ENCODE measurements at regions not wholly inside any gene's neighbourhood (a gene's known extent, or its start where the extent isn't known, plus 50 kb on each side); places are given as distances from the start of the nearest gene placed in this dataset.

- no peak for DNase-seq (ENCODE audit: low read depth)
- no peak for TF ChIP-seq CTCF (conservative IDR thresholded peaks at IDR 0.05; ENCODE audit: control insufficient read depth, insufficient read depth, low read depth, low read length)
- H3K4me3 ChIP-seq (ENCODE audit: control insufficient read depth, low read depth, low read length): no peak overlapping the region
Measured at GRCh38 chr9:88712484-88712883, 177.5 kb downstream of the NXNL2 start.

- H3K4me3 ChIP-seq (ENCODE audit: control insufficient read depth, low read depth, low read length): no peak overlapping the region
- no peak for DNase-seq (ENCODE audit: low read depth)
- TF ChIP-seq CTCF (conservative IDR thresholded peaks at IDR 0.05; ENCODE audit: control insufficient read depth, insufficient read depth, low read depth, low read length): no peak
Measured at GRCh38 chr9:88713010-88713409, 178.0 kb downstream of the NXNL2 start.

GRCh38 chr9:88716596-88717290 lies 181.8 kb downstream of the NXNL2 start:
- TF ChIP-seq CTCF (conservative IDR thresholded peaks at IDR 0.05; ENCODE audit: control insufficient read depth, insufficient read depth, low read depth, low read length): no peak
- H3K4me3 ChIP-seq (ENCODE audit: control insufficient read depth, low read depth, low read length): no peak overlapping the region
- DNase-seq (ENCODE audit: low read depth): no peak

- TF ChIP-seq CTCF (conservative IDR thresholded peaks at IDR 0.05; ENCODE audit: control insufficient read depth, insufficient read depth, low read depth, low read length): no peak
- H3K4me3 ChIP-seq (ENCODE audit: control insufficient read depth, low read depth, low read length): no peak overlapping the region
- DNase-seq (ENCODE audit: low read depth): peak; percentile 82
Measured at GRCh38 chr9:88721025-88721424, 186.0 kb downstream of the NXNL2 start.

GRCh38 chr9:88721495-88722279 lies 186.7 kb downstream of the NXNL2 start:
- TF ChIP-seq CTCF (conservative IDR thresholded peaks at IDR 0.05; ENCODE audit: control insufficient read depth, insufficient read depth, low read depth, low read length): no peak
- DNase-seq (ENCODE audit: low read depth): no peak
- no peak overlapping the region for H3K4me3 ChIP-seq (ENCODE audit: control insufficient read depth, low read depth, low read length)

GRCh38 chr9:88722753-88723152 lies 187.8 kb downstream of the NXNL2 start:
- TF ChIP-seq CTCF (conservative IDR thresholded peaks at IDR 0.05; ENCODE audit: control insufficient read depth, insufficient read depth, low read depth, low read length): peak; percentile 45
- H3K4me3 ChIP-seq (ENCODE audit: control insufficient read depth, low read depth, low read length): no peak overlapping the region
- DNase-seq (ENCODE audit: low read depth): no peak

All from fibroblast of mammary gland (primary cell).